Right ventricle myocardium superior (tissue), 1 donor: ENCODE measurements at regions not wholly inside any gene's neighbourhood (a gene's known extent, or its start where the extent isn't known, plus 50 kb on each side); places are given as distances from the start of the nearest gene placed in this dataset.

Experiments
- ATAC-seq: fragments of 200-7000 bp; cut with Tn5 transposase; one replicate; pipeline ENCODE4 v1.9.1; 2020; ENCODE audit warnings: mild to moderate bottlenecking; ENCODE audit not compliant: poor library complexity
- DNase-seq: peaks from one replicate; pipeline ENCODE4 v3.0.0-alpha.2; 2020
- intact Hi-C: fragments of 100-400 bp; cut with DNase I; formaldehyde crosslinking; loops from one replicate; pipeline ENCODE4 v1.11.2; 2022
- donor health status: DM: no; HTN: yes; CAD: no; lungs with severe emphysema.

DNA sequence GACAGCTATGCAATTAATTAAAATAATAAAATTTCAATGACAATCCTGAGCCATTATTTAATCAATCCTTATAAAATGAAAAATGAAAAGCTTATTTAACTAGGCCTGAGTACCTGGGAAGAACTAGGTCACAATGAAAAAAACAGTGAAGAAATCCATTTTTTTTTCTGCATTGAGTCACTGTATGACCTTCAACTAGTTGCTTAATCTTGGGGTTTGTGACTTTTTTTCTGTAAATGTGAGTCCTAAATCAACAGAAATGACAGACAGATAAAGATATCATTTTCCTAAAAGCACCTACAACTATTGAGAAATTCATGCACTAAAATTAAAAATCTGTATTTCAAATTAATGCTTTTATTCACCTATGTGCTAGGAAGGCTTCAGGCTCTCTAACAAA lies 96.8 kb downstream of the TMEM26 start:
- DNase-seq = no peak
- ATAC-seq = no peak
- intact Hi-C loops = no loop called here

DNA sequence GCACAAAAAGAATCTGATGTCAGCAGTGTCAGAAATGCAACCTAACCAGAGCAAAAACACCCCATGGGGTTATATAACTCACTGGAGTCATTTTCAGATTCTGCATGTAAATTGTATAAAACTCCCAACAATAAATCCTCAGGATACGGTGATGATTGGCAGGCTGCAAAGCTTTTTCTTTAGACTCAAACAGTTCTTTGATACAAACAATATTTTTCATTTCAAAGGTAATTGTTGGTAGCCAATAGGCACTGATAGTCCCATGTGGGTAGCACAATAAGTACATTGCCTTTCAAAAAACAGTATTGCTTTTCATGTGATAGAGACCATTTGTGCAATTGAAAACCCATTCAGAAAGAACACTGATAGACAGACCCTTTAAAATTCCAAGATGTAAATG lies 98.0 kb downstream of the TMEM26 start:
- ATAC-seq (no peak), DNase-seq (no peak)
- intact Hi-C loops = no loop called here

DNA sequence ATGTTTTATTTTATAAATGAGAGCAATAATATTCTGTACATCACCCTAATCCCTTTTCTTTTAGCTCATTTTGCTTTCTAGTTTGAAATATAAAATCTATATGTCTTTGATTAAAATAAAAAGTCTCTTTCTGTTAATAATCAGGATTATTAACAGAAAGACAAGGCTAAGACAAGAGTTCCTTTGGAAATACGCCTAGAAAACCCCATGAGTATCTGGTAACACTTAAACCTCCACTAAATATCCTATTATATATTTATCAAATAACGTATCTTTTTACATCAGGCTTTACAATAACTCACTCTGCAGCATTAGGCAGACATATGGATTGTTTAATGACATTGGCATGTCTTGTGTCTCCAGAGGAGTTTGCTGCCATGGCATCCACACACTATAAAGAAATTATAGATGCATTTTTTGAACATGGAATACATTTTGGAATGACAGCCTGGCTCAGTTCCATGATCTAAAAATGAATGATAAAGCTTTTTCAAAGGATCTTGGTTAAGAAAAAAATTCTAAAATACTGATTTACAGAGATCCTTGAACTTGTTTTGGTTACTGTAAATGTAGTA lies 98.7 kb downstream of the TMEM26 start:
- DNase-seq (no peak), ATAC-seq (no peak)
- intact Hi-C loops = no loop called here

GRCh38 chr10:61350794-61351193 lies 102.4 kb downstream of the TMEM26 start:
- DNase-seq = no peak
- no peak for ATAC-seq
- intact Hi-C loops = no loop called here

- DNase-seq = no peak
- no peak for ATAC-seq
- intact Hi-C loops = no loop called here
Measured at GRCh38 chr10:61350068-61350467, 103.1 kb downstream of the TMEM26 start.

DNA sequence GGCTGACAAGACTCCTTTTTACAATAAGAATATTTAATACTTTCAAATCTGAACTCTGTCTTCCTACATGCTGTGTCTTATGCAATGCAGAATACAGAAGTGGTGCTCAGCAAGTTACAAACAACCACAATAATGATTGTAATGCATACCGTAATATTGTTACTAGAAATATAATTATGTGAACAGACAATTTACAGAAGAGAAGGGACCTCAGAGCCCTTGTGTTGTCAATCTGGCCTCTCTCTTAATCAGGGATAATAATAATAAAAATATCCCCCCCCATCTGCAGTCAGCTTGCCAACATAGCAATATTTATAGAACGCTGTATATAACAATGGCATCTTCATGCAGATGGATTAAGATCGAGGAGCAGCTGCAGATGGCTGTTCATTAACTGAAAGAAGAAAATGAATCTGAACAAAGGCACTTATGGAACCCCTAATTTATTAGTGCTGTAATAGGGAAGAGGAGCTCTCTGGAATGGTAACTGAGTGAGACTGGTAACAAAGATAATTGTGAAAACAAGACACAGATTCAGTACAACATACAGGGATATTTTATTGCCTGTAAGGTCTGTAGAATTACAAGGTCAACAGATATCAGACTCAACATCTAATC lies 106.3 kb downstream of the TMEM26 start:
- intact Hi-C loops = no loop called here
- DNase-seq (no peak), ATAC-seq (no peak)

- intact Hi-C loops = no loop called here
- ATAC-seq = no peak
Measured at GRCh38 chr10:61343796-61344195, 109.4 kb downstream of the TMEM26 start.

DNA sequence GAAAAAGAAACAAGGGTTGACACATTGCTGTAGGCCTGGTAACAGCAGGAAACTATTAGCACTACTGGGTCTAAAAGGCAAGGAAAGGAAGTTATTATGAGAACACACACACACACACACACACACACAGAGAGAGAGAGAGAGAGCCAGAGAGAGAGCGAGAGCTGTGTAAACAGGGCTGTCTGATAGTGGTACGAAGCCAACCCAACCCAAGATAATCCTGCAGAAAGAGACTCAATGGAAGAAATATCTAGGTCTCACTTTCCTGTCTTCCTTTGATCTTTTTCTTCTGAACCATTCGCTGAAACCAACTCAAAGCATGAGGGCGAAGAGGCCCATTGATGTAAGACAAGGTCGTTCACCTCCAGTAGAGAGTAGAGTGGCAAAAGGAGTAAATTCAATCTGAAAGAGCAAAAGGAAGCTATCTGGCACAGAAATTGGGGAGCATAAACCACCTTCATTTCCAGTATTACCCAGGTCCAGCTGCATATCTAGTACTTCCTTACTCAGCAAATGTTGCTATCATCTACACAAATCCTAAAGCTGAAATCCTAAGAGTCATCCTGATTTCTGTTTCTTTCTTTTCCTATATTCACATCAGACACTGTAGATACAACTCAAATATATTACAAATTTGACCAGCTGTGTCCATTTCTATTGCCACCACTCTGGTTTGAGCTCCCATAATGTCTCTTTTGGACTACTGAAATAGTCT lies 110.2 kb downstream of the TMEM26 start:
- intact Hi-C loops = no loop called here
- DNase-seq (no peak), ATAC-seq (no peak)

More at GRCh38 chr10:61343796-61344195, 109.4 kb downstream of the TMEM26 start:
- no peak for DNase-seq

- ATAC-seq = no peak
- intact Hi-C loops = no loop called here
- no peak for DNase-seq
Measured at GRCh38 chr10:61341008-61341407, 112.2 kb downstream of the TMEM26 start.

DNA sequence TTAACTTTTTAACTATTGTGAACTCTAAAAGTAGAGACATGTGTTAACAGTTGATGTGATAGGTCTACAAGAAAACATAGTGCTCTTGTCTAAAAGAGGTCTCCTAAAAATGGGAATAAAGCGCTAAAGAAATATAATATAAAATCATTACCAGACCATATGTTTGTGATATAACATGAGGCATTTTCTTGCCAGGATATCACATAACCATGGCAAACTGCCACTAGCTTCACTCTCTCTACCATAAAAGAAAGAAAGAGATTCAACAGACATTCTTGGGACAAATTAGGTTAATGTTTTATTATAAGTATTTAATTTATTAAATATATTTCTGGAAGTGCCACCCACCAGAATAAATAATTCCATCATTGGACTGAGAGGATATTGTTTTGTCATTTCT lies 115.0 kb downstream of the TMEM26 start:
- intact Hi-C loops = no loop called here
- DNase-seq = no peak
- ATAC-seq = no peak

DNA sequence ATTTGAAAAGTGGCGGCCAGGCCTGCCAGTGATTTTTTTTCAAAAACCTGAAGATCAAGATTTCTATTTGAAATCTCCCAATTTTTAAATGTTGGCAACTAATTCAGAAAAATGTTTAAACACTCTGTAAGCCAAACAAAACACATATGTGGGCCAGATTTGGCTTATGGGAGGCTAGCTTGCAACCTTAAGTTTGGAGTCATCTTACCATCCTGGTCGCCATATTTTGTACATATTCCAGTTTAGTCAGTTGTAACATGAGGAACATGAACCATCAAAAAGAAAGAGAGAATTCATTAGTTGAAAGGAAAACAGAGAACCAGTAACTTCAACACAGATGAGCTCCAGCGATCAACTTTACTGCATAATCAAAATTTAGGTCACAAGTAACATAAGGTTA lies 115.4 kb downstream of the TMEM26 start:
- no peak for ATAC-seq

GRCh38 chr10:61336831-61337230 lies 116.3 kb downstream of the TMEM26 start:
- intact Hi-C loops = no loop called here
- no peak for ATAC-seq
- no peak for DNase-seq

More for the DNA sequence above, 115.4 kb downstream of the TMEM26 start:
- DNase-seq = no peak
- intact Hi-C loops = no loop called here

DNA sequence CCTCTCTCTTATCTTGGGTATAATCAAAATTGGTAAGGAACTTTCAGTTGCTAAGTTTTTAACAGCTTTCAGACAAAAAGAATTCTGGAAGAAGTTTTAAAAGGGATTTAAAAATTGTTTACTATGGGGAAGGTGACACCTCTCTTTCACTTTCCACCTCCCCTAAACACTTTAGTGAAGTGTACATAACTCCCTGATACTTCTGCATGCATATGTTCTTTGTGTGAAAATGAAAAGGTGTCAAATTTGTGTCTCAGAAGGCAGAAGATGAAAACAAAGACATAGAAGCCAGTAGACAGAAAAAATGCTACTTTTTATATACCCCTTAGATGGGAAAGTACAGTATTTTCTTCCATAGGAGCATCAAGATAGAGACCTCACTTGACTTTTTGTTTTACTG lies 117.8 kb downstream of the TMEM26 start:
- ATAC-seq = no peak
- DNase-seq = no peak
- intact Hi-C loops = no loop called here

GRCh38 chr10:61332581-61332980 lies 120.6 kb downstream of the TMEM26 start:
- ATAC-seq (no peak), DNase-seq (no peak)
- intact Hi-C loops = no loop called here

DNA sequence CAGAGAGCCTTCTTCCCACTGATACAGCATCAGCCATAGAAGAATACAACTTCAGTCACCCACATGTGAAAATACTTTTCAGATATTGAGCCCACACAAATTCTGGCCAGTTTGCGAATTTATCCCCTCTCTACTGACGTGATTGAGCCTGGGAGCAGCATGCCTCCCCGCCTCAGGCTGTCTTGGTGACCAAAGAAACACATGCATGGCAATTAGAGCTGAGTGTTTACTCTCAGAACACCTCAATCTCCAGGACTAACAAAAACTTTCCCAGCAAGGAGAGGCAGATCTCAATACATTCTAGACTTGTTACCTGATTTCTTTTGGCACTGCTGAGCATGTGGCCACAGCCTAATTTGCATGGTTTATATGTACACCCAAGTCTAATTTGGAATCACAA lies 122.5 kb downstream of the TMEM26 start:
- ATAC-seq (no peak), DNase-seq (no peak)
- intact Hi-C loops = no loop called here

DNA sequence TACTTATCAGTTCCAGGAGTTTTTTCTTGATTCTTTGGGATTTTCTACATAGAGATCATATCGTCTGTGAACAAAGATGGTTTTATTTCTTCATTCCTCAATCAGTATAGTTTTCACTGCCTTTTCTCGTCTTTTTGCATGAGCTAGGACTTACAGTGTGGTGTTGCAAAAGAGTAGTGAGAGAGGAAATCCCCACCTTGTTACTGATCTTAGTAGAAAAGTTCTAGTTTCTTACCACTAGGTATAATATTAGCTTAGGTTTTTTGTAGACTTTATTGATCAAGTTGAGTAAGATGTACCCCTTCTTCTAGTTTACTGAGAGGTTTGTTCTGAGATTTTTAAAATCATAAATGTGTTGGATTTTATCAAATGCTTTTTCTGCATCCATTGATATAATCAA lies 123.3 kb downstream of the TMEM26 start:
- no peak for DNase-seq
- intact Hi-C loops = no loop called here
- no peak for ATAC-seq

DNA sequence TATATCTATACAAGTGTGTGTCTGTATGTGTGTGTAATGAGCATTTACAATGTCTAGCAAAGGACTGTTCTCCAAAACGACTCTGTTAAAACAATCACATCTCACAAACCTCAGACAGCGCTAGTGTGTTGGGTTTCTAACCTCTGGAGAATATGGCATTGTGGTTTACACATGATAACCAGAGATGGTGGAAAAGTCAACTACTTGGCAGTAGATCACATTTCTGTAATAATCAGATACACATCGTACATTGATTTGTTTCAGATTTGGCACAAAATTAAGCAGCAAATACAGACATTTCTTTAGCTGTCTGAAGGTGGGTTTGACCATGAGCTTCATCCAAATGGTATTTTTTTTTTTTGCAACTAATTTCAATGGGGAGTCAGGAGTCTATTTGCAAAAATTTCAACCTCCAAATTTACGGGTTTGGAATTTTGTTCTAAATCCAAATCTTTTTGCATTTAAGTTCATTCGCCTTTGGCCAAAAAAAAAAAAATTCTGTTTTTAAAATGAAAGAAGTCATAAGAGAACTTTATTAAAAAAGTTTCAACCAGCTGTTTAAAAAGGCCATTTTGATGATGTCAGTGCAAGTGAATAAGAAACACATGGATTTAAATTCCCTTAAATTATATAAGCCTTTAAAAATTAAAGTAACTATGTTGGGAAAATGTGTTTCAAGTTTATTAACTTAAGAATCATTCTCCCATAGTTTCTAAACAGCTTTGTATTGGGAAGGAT lies 127.8 kb downstream of the TMEM26 start:
- intact Hi-C loops = no loop called here
- ATAC-seq (no peak), DNase-seq (no peak)

DNA sequence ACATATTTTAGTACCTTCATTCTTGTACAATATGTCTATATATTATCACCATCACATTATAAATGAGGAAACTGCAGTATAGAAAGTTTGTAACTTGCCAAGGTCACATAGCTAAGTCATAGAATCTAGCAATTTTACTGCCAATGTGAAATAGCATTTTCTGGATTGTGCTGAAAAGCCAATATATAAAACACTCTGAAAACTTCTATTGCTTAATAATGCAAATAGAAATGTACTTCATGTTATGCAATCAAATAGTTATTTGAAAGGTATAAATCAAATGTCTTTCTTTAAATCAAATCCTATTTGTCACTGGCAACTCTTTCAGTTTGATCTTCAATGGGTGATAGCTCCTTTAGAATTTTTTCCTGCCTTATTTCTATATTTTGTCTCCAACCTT lies 129.5 kb downstream of the TMEM26 start:
- DNase-seq (no peak), ATAC-seq (no peak)
- intact Hi-C loops = no loop called here

GRCh38 chr10:61321041-61321857 lies 131.9 kb downstream of the TMEM26 start:
- DNase-seq = no peak
- no peak for ATAC-seq
- intact Hi-C loops = no loop called here
